A172 (cell line): ENCODE measurements at regions not wholly inside any gene's neighbourhood (a gene's known extent, or its start where the extent isn't known, plus 50 kb on each side); places are given as distances from the start of the nearest gene placed in this dataset.
"Not testable (repeated sequence)": the region's sequence is repeated elsewhere in the genome, so short reads cannot be mapped to it uniquely, and the experiment has no call there.

ENCODE experiments used
- DNase-seq: peaks from one replicate; pipeline ENCODE4 v3.0.0-alpha.2; 2015; ENCODE audit warnings: low spot score

- DNase-seq = no peak
Measured at GRCh38 chr7:101743241-101743994, 74.0 kb upstream of the CUX1 start.

DNA sequence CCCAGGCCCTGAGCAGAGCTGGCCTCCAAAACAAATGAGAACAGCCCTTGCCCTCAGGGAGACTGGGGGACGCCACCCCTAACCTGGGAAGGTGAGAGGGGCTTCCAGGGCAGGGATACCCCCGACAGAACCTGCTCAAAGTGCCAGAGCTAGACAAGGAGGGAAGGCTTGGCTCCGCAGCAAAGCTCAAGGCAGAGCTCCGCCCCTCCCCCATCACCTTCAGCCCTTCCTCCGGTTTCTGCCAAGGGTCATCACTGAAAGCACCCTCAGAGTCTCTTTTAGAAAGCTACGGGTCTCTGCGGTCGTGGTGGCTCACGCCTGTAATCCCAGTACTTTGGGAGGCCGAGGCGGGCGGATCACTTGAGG lies 73.4 kb upstream of the CUX1 start:
- no peak for DNase-seq

DNA sequence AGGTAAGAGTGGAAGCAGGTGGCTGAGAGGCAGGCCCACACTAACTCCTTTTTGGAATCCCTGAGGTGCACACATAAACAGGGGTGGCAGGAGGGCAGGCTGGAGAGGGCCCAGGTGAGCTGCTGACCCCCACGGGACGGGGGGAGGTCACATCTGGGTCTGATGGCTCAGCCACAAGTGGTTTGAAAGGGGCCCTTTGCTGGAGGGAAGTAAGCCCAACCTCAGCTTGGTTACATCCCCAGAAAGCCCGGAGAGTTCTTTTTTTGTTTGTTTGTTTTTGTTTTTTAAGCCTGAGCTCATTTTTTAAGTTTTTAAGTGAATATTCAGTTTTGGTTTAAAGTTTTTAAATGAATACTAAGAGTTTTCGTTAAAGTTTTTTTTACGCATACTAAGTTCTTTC lies 72.8 kb upstream of the CUX1 start:
- DNase-seq = no peak

DNA sequence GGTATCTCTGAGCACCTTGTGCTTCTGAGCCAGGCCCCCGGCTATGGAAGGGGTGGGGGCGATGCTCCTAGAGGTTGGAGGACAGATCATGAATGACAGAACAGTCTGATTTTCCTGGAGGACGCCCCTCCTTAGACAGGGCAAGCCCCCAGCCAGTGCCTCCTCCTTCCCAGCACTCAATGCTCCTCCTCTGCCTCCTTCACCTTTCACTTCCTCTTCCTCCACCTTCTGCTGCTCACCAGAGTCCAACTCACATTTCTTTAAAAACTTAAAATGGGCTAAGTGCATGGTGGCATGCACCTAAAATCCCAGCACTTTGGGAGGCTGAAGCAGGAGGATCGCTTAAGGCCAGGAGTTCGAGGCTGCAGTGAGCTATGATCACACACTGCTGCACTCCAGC lies 71.1 kb upstream of the CUX1 start:
- DNase-seq = no peak

- DNase-seq = no peak
Measured at GRCh38 chr7:101747053-101747878, 70.2 kb upstream of the CUX1 start.

- DNase-seq = no peak
Measured at GRCh38 chr7:101747879-101748345, 69.5 kb upstream of the CUX1 start.

DNA sequence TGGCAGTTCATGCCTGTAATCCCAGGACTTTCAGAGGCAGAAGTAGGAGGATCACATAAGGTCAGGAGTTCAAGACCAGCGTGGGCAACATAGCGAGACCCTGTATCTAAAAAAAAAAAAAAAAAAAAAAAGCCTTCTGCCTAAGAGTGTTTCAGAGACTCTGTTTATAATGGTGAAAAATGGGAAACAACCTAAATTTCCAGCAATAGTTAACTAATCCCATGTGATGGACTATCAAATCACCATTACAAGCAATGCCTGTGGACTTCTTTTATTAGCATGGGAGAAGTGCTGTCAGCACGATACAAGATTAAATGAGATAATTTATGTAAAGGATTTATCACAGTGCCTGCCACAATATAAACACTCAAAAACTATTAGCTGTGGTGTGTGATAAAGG lies 67.5 kb upstream of the CUX1 start:
- no peak for DNase-seq

- no peak for DNase-seq
Measured at GRCh38 chr7:101753316-101753715, 64.1 kb upstream of the CUX1 start.

DNA sequence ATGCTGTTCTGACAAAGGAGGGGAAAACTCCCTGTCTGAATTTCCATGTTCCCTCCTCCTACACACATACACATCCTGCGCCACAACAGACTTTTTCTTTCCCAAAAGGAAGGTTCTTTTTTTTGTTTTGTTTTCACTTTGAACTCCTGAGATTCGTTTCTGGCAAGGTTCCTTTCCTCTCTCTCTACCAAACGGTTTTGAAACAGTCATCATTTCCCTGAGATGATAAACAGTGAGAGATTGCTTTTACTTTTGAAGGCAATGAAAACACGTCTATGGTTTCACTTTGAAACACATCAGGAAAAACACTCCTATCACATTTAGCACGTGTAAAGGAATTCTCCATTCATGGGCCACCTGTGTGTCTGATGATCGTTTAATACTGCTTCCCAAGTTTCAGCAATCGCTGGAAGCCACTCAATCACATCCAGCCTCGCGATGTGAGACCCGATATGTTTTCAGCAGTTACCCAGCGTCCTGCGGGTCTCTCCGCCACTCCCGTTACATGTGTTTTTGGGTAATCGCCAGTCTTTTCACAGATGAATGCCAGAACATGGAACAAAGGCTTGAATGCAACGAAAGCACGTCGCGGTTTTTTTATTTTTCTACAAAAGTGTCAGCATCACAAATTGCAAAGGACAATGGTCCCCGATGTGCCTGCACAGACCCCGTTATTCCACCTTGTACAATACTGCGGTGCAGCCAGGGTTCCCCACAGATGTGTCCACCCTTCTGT lies 62.8 kb upstream of the CUX1 start:
- peak; percentile 65 for DNase-seq

DNA sequence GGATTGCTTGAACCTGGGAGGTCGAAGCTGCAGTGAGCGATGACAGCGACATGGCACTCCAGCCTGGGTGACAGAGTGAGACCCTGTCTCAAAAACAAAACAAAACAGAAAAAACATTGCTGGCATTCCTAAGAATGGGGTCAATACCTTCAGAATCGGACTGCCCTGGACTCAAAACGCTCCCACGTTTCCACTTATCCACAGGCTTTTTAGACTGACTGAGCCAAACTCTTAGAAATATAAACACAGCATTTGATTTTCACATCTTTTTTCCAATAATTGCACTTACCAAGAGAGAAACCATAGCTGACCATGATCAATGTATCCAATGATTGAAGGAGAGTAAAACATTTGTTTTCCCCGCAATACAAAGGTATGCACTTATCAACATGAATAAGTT lies 59.5 kb upstream of the CUX1 start:
- no peak for DNase-seq

- DNase-seq = not testable (repeated sequence)
Measured at GRCh38 chr7:101758519-101758918, 58.9 kb upstream of the CUX1 start.

DNA sequence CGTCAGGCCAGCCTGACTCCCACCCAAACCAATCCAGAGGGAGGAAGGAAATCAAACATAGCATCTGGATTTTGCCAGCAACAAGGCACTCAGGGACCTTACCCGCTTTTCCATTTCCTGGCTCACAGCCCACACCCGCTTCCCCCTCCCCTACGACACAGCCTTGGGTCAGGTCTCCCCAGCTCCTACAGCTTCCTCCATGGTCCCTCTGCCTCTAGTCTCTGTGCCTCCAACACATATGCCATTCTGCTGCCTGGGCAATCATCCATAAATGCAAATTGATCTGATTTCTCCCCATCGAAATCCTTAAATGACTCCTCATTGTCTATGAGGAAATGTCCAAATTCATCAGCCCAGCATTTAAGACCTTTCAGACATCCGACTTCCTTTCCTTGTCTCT lies 53.2 kb upstream of the CUX1 start:
- DNase-seq = no peak

- DNase-seq = no peak
Measured at GRCh38 chr7:101767544-101767943, 49.9 kb upstream of the CUX1 start.
